Cardiac septum (tissue), 1 donor: ENCODE measurements at regions not wholly inside any gene's neighbourhood (a gene's known extent, or its start where the extent isn't known, plus 50 kb on each side); places are given as distances from the start of the nearest gene placed in this dataset.

Experiments
- DNase-seq: peaks from one replicate; pipeline ENCODE4 v3.0.0-alpha.2; 2020; ENCODE audit warnings: low spot score
- intact Hi-C: fragments of 100-400 bp; cut with DNase I; formaldehyde crosslinking; loops from one replicate; pipeline ENCODE4 v1.14.0; 2022
- donor health status: DM: no; HTN: no; CAD: no.

GRCh38 chr17:27386206-27387075, 69.8 kb upstream of the KSR1 start:
- peak; percentile 72 for DNase-seq

GRCh38 chr17:27389542-27390140, 66.6 kb upstream of the KSR1 start:
- DNase-seq: peak; percentile 56
- intact Hi-C loops: loop anchor here (10.0 kb wide), 1 partner anchor 65 kb away; the partner anchor contains the start of gene KSR1

More at GRCh38 chr17:27386206-27387075, 69.8 kb upstream of the KSR1 start:
- intact Hi-C loops: loop anchor here (10.0 kb wide), 1 partner anchor 68 kb away; the partner anchor contains the start of gene KSR1

- intact Hi-C loops: no loop called here
These were observed 65.7 kb upstream of the KSR1 start for GRCh38 chr17:27390540-27390939.

GRCh38 chr17:27391427-27391826, 64.8 kb upstream of the KSR1 start:
- DNase-seq: no peak
- intact Hi-C loops: no loop called here

More at GRCh38 chr17:27390540-27390939, 65.7 kb upstream of the KSR1 start:
- no peak for DNase-seq

- intact Hi-C loops: no loop called here
- peak; percentile 71 for DNase-seq
These were observed 60.2 kb upstream of the KSR1 start for GRCh38 chr17:27396045-27396444.

GRCh38 chr17:27396941-27397340, 59.3 kb upstream of the KSR1 start:
- DNase-seq: peak; percentile 65
- intact Hi-C loops: no loop called here

GRCh38 chr17:27398691-27399090, 57.6 kb upstream of the KSR1 start:
- intact Hi-C loops: no loop called here

GRCh38 chr17:27400991-27401390, 55.3 kb upstream of the KSR1 start:
- peak; percentile 57 for DNase-seq
- intact Hi-C loops: no loop called here

More at GRCh38 chr17:27398691-27399090, 57.6 kb upstream of the KSR1 start:
- peak; percentile 57 for DNase-seq

- peak; percentile 29 for DNase-seq
- intact Hi-C loops: no loop called here
These were observed 53.3 kb upstream of the KSR1 start for GRCh38 chr17:27402943-27403342.

GRCh38 chr17:27403480-27404005, 52.7 kb upstream of the KSR1 start:
- DNase-seq: no peak
- intact Hi-C loops: no loop called here

GRCh38 chr17:27404676-27405075, 51.6 kb upstream of the KSR1 start:
- intact Hi-C loops: no loop called here
- no peak for DNase-seq
